HUES64 (cell line): ENCODE measurements at regions not wholly inside any gene's neighbourhood (a gene's known extent, or its start where the extent isn't known, plus 50 kb on each side); places are given as distances from the start of the nearest gene placed in this dataset.

ENCODE experiments used
- H3K27ac ChIP-seq: 2 replicates; pipeline ENCODE4 v1.7.0; 2013; ENCODE audit warnings: low read depth, low read length, inconsistent platforms
- H3K27me3 ChIP-seq: 2 replicates; pipeline ENCODE4 v1.6.1; 2013; ENCODE audit warnings: mild to moderate bottlenecking, low read length; ENCODE audit not compliant: insufficient read depth
- H3K36me3 ChIP-seq: 2 replicates; pipeline ENCODE4 v1.6.1; 2013; ENCODE audit warnings: mild to moderate bottlenecking, low read length; ENCODE audit not compliant: insufficient read depth
- H3K4me1 ChIP-seq: 2 replicates; pipeline ENCODE4 v1.6.1; 2013; ENCODE audit warnings: mild to moderate bottlenecking, low read length, moderate library complexity; ENCODE audit not compliant: insufficient read depth
- H3K4me3 ChIP-seq: 2 replicates; pipeline ENCODE4 v1.5.1; 2013; ENCODE audit warnings: mild to moderate bottlenecking, low read length, moderate library complexity
- H3K9ac ChIP-seq: 2 replicates; pipeline ENCODE4 v1.6.1; 2013; ENCODE audit warnings: mild to moderate bottlenecking, low read depth, low read length
- H3K9me3 ChIP-seq: 2 replicates; pipeline ENCODE4 v1.6.1; 2013; ENCODE audit warnings: low read depth, low read length; ENCODE audit not compliant: insufficient read depth
- WGBS: fragments of 150-250, 120-280 bp; methylation state at CpG from one replicate; pipeline ENCODE4 v1.1.7; 2013; ENCODE audit warnings: missing lambda C conversion rate; 5-methylcytosine and 5-hydroxymethylcytosine counted together

- H3K4me1 ChIP-seq = no peaks in the 10 kb centered on the region
- H3K27me3 ChIP-seq = no peaks in the 10 kb centered on the region
- no peak overlapping the region for H3K27ac ChIP-seq
- no peaks in the 10 kb centered on the region for H3K36me3 ChIP-seq
- no peak overlapping the region for H3K4me3 ChIP-seq
- 79% methylated on average over 5 of the region's 5 CpGs for WGBS
- no peaks in the 10 kb centered on the region for H3K9me3 ChIP-seq
- H3K9ac ChIP-seq = no peak overlapping the region
These were observed 349.7 kb upstream of the C1orf87 start for GRCh38 chr1:60423146-60423780.

DNA sequence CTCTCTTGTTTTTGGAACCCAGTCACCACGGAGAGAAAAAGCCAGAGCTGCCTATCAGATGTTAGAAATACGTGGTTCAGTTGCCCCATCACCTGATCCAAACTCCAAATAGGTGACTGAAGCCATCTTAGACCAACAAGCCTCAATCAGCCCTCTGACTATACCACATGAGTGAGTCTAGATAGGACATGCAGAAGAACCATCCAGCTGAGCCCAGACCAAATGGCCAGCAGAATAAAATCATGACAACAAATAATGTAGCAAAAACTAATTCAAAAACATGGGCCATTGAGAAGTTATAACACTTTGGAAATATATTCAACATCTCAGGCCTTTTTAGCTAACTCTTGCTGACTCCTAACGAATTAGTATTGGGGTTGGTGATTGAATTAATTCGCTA, 348.4 kb upstream of the C1orf87 start:
- no peak overlapping the region for H3K9ac ChIP-seq
- no peaks in the 10 kb centered on the region for H3K36me3 ChIP-seq
- no peak overlapping the region for H3K4me3 ChIP-seq
- no peak overlapping the region for H3K27ac ChIP-seq
- no peaks in the 10 kb centered on the region for H3K27me3 ChIP-seq
- H3K9me3 ChIP-seq = no peaks in the 10 kb centered on the region
- WGBS = 84% methylated on average over 2 of the region's 4 CpGs
- no peaks in the 10 kb centered on the region for H3K4me1 ChIP-seq

GRCh38 chr1:60419023-60419422, 345.5 kb upstream of the C1orf87 start:
- H3K9me3 ChIP-seq = no peaks in the 10 kb centered on the region
- no peaks in the 10 kb centered on the region for H3K4me1 ChIP-seq
- no peak overlapping the region for H3K9ac ChIP-seq
- 100% methylated on average over 1 of the region's 1 CpG for WGBS
- H3K27me3 ChIP-seq = no peaks in the 10 kb centered on the region
- no peaks in the 10 kb centered on the region for H3K36me3 ChIP-seq
- no peak overlapping the region for H3K4me3 ChIP-seq
- H3K27ac ChIP-seq = no peak overlapping the region

- no peak overlapping the region for H3K27ac ChIP-seq
- no peaks in the 10 kb centered on the region for H3K4me1 ChIP-seq
- no peaks in the 10 kb centered on the region for H3K9me3 ChIP-seq
- H3K9ac ChIP-seq = no peak overlapping the region
- no peaks in the 10 kb centered on the region for H3K27me3 ChIP-seq
- H3K4me3 ChIP-seq = no peak overlapping the region
- H3K36me3 ChIP-seq = no peaks in the 10 kb centered on the region
These were observed 342.1 kb upstream of the C1orf87 start for GRCh38 chr1:60415696-60416095.

DNA sequence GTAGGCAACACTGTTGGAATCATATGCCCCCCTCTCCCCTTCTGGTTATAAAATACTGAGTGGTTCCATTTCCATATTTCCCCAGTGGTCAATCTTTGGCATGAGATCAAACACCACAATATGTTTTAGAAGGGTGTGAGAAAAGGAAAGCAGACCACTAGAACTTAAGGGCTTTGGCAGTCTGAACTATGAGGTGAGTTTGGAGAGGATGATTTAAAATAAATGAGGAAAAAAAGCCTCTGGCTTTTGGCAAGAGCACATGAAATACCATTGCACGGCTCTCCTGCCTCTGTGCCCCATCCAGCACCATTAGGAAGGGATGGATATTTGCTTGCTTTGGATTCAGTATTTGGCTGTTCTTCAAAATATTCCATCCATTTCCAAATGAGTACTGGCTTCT, 339.5 kb upstream of the C1orf87 start:
- Histone ChIP-seq H3K4me3 (no peak overlapping the region), H3K9ac (no peak overlapping the region), H3K27ac (no peak overlapping the region), H3K27me3 (no peaks in the 10 kb centered on the region), H3K36me3 (no peaks in the 10 kb centered on the region), H3K4me1 (no peaks in the 10 kb centered on the region), H3K9me3 (no peaks in the 10 kb centered on the region)
- 93% methylated on average over 1 of the region's 1 CpG for WGBS

- Histone ChIP-seq H3K36me3 (no peaks in the 10 kb centered on the region), H3K27ac (no peak overlapping the region), H3K9ac (no peak overlapping the region), H3K4me3 (no peak overlapping the region), H3K27me3 (no peaks in the 10 kb centered on the region), H3K9me3 (no peaks in the 10 kb centered on the region), H3K4me1 (no peaks in the 10 kb centered on the region)
- 90% methylated on average over 2 of the region's 2 CpGs for WGBS
These were observed 338.0 kb upstream of the C1orf87 start for GRCh38 chr1:60411591-60411990.

GRCh38 chr1:60402816-60403215, 329.2 kb upstream of the C1orf87 start:
- 95% methylated on average over 3 of the region's 4 CpGs for WGBS
- Histone ChIP-seq H3K4me1 (no peaks in the 10 kb centered on the region), H3K4me3 (no peak overlapping the region), H3K9ac (no peak overlapping the region), H3K27me3 (no peaks in the 10 kb centered on the region), H3K27ac (no peak overlapping the region), H3K9me3 (no peaks in the 10 kb centered on the region), H3K36me3 (no peaks in the 10 kb centered on the region)

- no peak overlapping the region for H3K9ac ChIP-seq
- 94% methylated on average over 2 of the region's 3 CpGs for WGBS
- no peaks in the 10 kb centered on the region for H3K4me1 ChIP-seq
- no peaks in the 10 kb centered on the region for H3K9me3 ChIP-seq
- no peaks in the 10 kb centered on the region for H3K36me3 ChIP-seq
- H3K4me3 ChIP-seq = no peak overlapping the region
- no peaks in the 10 kb centered on the region for H3K27me3 ChIP-seq
- no peak overlapping the region for H3K27ac ChIP-seq
These were observed 328.6 kb upstream of the C1orf87 start for GRCh38 chr1:60402216-60402615.

DNA sequence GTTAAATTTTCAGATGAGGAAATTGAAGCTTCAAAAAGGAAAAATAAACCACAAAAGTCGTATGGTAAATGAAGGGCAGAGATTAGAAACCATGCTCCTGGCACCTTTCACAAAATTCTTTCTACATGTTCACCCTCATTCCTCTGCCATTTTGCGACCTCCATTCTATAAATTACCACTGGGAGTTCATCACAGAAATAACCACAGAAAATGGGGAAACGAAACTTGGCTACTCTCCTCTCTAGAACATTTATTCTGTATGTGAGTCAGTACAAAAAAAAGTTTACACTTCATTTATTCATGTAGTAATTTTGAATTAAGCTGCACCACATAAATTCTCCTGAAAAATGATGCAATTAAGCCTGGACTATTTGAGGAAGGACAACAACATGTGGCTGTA, 320.9 kb upstream of the C1orf87 start:
- no peaks in the 10 kb centered on the region for H3K9me3 ChIP-seq
- H3K4me3 ChIP-seq = no peak overlapping the region
- no peak overlapping the region for H3K9ac ChIP-seq
- 92% methylated on average over 2 of the region's 3 CpGs for WGBS
- no peaks in the 10 kb centered on the region for H3K27me3 ChIP-seq
- H3K27ac ChIP-seq = no peak overlapping the region
- H3K4me1 ChIP-seq = no peaks in the 10 kb centered on the region
- H3K36me3 ChIP-seq = no peaks in the 10 kb centered on the region

- Histone ChIP-seq H3K4me3 (no peak overlapping the region), H3K4me1 (0 out of 2 replicates have a peak, but pooled peaks cover 4% of the 10 kb centered on the region)
- WGBS = 84% methylated on average over 3 of the region's 3 CpGs
These were observed 317.2 kb upstream of the C1orf87 start for GRCh38 chr1:60390593-60391282.

DNA sequence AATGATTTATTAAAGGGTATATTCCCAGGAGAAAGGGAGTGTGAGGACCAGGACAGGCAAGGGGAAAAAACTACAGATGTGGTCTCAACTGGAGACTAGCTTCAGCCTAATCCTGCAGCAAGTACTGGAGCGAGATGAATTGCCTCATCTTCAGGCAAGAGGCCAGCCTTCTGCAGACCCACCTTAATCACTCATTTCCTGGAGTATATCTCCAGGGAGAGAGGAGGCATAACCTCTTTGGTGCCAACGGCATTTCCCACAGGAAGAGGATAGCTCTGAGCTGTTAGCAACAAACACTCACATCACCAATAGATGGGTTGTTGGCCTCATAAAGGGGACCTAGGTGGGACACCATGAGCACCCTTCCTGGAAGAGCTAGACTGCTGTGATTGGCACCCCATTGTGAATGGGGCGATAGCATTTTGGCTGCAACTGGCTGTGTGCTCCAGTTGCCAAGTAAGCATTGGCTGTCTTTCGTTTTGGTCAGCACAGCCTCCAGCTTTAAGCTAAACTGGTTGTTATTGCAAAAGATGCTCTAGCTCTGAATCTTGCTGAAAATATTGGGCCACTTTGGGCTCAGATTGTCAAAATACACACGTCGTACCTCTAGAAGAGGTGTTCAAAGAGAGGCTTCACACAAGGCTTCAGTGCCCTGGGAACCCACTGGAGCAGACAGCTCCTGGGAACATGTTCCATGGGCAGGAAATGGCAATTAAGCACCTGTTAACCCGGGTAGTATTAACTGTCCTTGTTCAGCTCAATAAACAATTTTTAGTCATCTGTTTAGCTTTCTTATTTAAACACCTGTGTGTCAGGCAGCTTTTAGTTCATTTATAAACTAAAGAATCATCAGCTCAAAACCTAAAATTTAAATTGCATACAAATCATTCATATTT, 314.8 kb upstream of the C1orf87 start:
- 88% methylated on average over 7 of the region's 7 CpGs for WGBS
- H3K9ac ChIP-seq = no peak overlapping the region
- H3K27ac ChIP-seq = no peak overlapping the region

More at GRCh38 chr1:60390593-60391282, 317.2 kb upstream of the C1orf87 start:
- no peaks in the 10 kb centered on the region for H3K27me3 ChIP-seq
- no peak overlapping the region for H3K9ac ChIP-seq
- no peak overlapping the region for H3K27ac ChIP-seq
- no peaks in the 10 kb centered on the region for H3K9me3 ChIP-seq
- no peaks in the 10 kb centered on the region for H3K36me3 ChIP-seq

More for the DNA sequence above, 314.8 kb upstream of the C1orf87 start:
- Histone ChIP-seq H3K36me3 (no peaks in the 10 kb centered on the region), H3K4me1 (0 out of 2 replicates have a peak, but pooled peaks cover 4% of the 10 kb centered on the region), H3K4me3 (no peak overlapping the region), H3K27me3 (no peaks in the 10 kb centered on the region), H3K9me3 (no peaks in the 10 kb centered on the region)
